ENCODE measurements at regions not wholly inside any gene's neighbourhood (a gene's known extent, or its start where the extent isn't known, plus 50 kb on each side); places are given as distances from the start of the nearest gene placed in this dataset.

DNA sequence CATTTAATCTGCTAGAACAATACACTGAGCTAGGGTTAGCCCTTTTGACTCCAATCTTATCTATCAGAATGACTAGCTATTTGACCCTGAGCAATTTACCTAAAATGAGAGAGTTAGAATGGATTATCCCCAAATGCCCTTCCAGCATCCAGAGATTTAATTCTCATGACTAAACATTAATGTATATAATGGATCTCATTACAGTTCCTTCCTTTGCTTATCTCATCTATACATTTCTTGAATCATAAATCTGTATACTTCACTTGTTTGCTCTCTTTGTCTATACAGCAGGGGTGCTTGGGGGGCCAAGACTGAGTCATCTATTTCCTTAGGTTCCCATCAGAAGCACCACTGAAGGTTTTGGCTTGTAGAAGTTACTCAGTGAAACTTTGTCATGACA is 565.8 kb downstream of the IGSF11 start:
- TF ChIP-seq CTCF (conservative IDR thresholded peaks at IDR 0.05; ENCODE audit: low read depth, low read length) (no peak), EZH2 (IDR thresholded peaks at IDR 0.05; ENCODE audit: low read length, unreplicated experiment) (no peak)

All from PC-3 (cell line).